ENCODE measurements at regions not wholly inside any gene's neighbourhood (a gene's known extent, or its start where the extent isn't known, plus 50 kb on each side); places are given as distances from the start of the nearest gene placed in this dataset.

- Histone ChIP-seq H3K4me3 (no peak overlapping the region), H3K9me3 (no peaks in the 10 kb centered on the region), H3K4me1 (peaks cover 13% of the 10 kb centered on the region), H3K27me3 (no peaks in the 10 kb centered on the region), H3K27ac (peak overlapping the region; percentile 27), H3K36me3 (peaks cover 6% of the 10 kb centered on the region)
- TF ChIP-seq EP300 (IDR thresholded peaks at IDR 0.05) (no peak), POLR2AphosphoS5 (IDR thresholded peaks at IDR 0.05) (no peak), CTCF (IDR thresholded peaks at IDR 0.05) (no peak), POLR2A (IDR thresholded peaks at IDR 0.05) (no peak)
- no peak for DNase-seq (ENCODE audit: low spot score in 2 of 2)
- 33% methylated on average over 4 of the region's 4 CpGs for WGBS
These were observed 878.9 kb upstream of the CXADR start for GRCh38 chr21:16633831-16634459.

DNA sequence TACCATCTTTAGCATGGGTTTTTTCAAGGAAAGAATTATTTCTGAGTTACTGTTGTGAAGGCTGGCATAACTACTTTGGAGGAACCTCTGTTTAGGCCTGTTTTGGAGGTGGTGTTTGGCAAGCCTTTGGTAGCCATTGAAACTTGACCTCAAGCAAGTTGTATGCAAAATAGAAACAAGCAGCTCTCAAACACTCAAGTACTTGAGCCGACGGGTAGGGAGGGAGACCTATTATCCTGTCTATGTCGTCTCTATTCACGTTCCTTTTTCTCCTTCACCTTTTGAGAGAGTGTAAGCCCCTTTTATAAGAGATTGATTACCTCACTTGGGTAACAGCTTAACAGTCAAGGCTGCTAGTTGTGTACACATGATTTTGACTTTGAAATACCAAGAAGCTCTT, 878.3 kb upstream of the CXADR start:
- Histone ChIP-seq H3K36me3 (peaks cover 6% of the 10 kb centered on the region), H3K27me3 (no peaks in the 10 kb centered on the region), H3K4me3 (no peak overlapping the region), H3K4me1 (peaks cover 13% of the 10 kb centered on the region), H3K9me3 (no peaks in the 10 kb centered on the region), H3K27ac (peak overlapping the region; percentile 27)
- 52% methylated on average over 4 of the region's 4 CpGs for WGBS
- DNase-seq (ENCODE audit: low spot score in 2 of 2), result no peak
- TF ChIP-seq POLR2A (IDR thresholded peaks at IDR 0.05) (no peak), CTCF (IDR thresholded peaks at IDR 0.05) (no peak), POLR2AphosphoS5 (IDR thresholded peaks at IDR 0.05) (no peak)

DNA sequence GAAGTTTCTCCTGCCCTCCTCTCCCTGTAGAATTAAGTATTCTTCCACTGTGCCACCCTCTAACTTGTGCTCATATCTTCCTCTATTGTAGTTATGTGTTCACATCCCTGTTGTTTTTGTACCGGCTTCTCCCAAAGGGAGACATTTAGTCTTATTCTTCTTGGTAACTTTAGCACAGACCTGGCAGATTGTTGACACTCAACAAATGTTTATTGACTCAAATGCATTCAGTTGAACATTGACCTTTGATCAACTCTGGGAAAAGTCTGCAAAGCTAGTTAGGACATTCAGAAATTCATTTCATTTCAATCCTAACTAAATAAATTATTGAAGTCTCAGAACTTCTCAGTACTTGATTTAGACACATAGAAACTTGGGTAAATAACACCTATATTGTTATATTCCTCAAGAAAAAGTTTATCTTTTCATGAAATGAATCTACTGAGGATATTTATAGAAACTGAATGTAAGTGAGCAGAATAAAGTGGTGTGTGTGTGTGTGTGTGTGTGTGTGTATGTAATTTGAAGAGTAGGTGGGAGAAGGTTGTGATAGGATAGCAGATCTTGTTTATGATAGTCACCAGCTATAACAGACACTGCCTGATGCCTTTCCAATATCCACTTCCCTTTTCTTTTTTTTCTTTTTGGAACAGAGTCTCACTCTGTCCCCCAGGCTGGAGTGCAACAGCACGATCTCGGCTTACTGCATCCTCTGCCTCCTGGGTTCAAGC, 872.4 kb upstream of the CXADR start:
- DNase-seq (ENCODE audit: low spot score in 2 of 2), result no peak
- TF ChIP-seq CTCF (IDR thresholded peaks at IDR 0.05) (no peak), POLR2AphosphoS5 (IDR thresholded peaks at IDR 0.05) (no peak), POLR2A (IDR thresholded peaks at IDR 0.05) (no peak), EP300 (IDR thresholded peaks at IDR 0.05) (no peak)
- no peak overlapping the region for H3K27ac ChIP-seq
- no peak overlapping the region for H3K4me3 ChIP-seq
- H3K9me3 ChIP-seq, result no peaks in the 10 kb centered on the region
- H3K36me3 ChIP-seq, result no peaks in the 10 kb centered on the region
- H3K4me1 ChIP-seq, result no peaks in the 10 kb centered on the region
- no peaks in the 10 kb centered on the region for H3K27me3 ChIP-seq
- 91% methylated on average over 3 of the region's 3 CpGs for WGBS

DNA sequence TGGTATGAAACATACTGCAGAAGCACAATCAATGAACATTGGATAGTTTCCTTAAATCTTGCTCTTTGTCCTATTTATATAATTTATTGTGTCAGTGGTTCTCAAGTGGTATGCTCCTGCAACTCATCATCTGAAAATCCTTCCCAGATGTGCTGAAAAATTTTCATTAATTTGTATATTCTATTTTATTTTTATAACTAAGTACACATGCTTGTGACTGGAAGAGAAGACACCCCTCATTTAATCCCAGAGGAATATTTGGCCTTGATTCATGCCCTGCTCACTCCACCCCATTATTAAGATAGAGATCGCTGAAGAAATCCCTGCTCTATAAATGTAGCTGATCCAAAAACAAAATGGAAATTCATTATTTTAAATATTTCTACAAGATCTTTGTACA, 870.5 kb upstream of the CXADR start:
- DNase-seq (ENCODE audit: low spot score in 2 of 2), result no peak
- H3K27me3 ChIP-seq, result no peaks in the 10 kb centered on the region
- no peak for TF ChIP-seq POLR2AphosphoS5 (IDR thresholded peaks at IDR 0.05)
- TF ChIP-seq CTCF (IDR thresholded peaks at IDR 0.05), result no peak
- TF ChIP-seq POLR2A (IDR thresholded peaks at IDR 0.05), result no peak
- no peak for TF ChIP-seq EP300 (IDR thresholded peaks at IDR 0.05)
- H3K9me3 ChIP-seq, result no peaks in the 10 kb centered on the region
- H3K4me3 ChIP-seq, result no peak overlapping the region
- no peak overlapping the region for H3K27ac ChIP-seq
- WGBS, result 51% methylated on average over 1 of the region's 1 CpG
- H3K36me3 ChIP-seq, result no peaks in the 10 kb centered on the region
- no peaks in the 10 kb centered on the region for H3K4me1 ChIP-seq

DNA sequence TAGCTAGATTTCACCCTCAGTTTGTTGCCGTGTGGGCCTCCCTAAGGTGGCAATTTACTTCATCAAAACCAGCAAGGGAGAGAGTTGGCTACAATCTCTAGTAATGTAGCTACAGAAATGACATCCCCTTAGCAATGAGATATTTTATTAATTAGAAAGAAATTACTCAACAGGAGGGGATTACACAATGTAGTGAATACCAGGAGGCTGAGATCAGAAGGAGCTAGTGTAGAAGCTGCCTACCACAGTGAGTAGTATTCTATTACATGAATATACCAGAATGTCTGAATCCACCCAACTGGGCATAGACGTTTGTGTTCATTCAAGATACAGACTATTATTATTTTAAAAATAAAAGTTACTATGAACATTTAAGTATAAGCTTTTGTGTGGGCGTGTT, 868.2 kb upstream of the CXADR start:
- no peaks in the 10 kb centered on the region for H3K9me3 ChIP-seq
- no peaks in the 10 kb centered on the region for H3K4me1 ChIP-seq
- 79% methylated on average over 3 of the region's 3 CpGs for WGBS
- no peaks in the 10 kb centered on the region for H3K27me3 ChIP-seq
- no peaks in the 10 kb centered on the region for H3K36me3 ChIP-seq
- no peak for DNase-seq (ENCODE audit: low spot score in 2 of 2)
- TF ChIP-seq CTCF (IDR thresholded peaks at IDR 0.05) (no peak), POLR2AphosphoS5 (IDR thresholded peaks at IDR 0.05) (no peak), POLR2A (IDR thresholded peaks at IDR 0.05) (no peak)
- no peak overlapping the region for H3K27ac ChIP-seq
- H3K4me3 ChIP-seq, result no peak overlapping the region

All from suprapubic skin (tissue), 4 donors.